Hematopoietic multipotent progenitor cell treated with erythropoietin and hydrocortisone succinate and interleukin-3 and kit ligand, for 15 days (in vitro differentiated cells): ENCODE measurements at regions not wholly inside any gene's neighbourhood (a gene's known extent, or its start where the extent isn't known, plus 50 kb on each side); places are given as distances from the start of the nearest gene placed in this dataset.

ENCODE experiments used
- DNase-seq: peaks from one replicate; pipeline ENCODE4 v3.0.0-alpha.2; 2015; ENCODE audit warnings: low spot score

DNA sequence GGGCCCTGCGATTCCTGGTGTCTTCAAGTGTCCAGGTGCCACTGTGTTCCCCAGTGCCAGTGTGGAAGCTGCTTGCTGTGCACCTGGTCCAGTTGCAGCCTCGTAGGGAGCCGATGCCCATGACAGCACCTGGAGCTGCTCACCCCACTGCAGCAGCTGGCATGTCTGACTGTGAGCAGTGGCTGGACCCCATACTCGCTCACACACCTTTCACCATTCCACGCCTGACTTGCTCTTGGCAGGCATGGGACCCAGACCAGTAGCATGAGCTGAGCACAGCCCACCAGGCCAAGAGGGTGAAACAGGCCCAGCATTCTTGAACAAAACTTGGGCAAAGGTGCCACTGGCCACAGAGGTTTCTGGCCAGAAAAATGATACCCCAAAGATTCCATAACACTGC, 124.5 kb upstream of the THY1 start:
- DNase-seq = no peak

DNA sequence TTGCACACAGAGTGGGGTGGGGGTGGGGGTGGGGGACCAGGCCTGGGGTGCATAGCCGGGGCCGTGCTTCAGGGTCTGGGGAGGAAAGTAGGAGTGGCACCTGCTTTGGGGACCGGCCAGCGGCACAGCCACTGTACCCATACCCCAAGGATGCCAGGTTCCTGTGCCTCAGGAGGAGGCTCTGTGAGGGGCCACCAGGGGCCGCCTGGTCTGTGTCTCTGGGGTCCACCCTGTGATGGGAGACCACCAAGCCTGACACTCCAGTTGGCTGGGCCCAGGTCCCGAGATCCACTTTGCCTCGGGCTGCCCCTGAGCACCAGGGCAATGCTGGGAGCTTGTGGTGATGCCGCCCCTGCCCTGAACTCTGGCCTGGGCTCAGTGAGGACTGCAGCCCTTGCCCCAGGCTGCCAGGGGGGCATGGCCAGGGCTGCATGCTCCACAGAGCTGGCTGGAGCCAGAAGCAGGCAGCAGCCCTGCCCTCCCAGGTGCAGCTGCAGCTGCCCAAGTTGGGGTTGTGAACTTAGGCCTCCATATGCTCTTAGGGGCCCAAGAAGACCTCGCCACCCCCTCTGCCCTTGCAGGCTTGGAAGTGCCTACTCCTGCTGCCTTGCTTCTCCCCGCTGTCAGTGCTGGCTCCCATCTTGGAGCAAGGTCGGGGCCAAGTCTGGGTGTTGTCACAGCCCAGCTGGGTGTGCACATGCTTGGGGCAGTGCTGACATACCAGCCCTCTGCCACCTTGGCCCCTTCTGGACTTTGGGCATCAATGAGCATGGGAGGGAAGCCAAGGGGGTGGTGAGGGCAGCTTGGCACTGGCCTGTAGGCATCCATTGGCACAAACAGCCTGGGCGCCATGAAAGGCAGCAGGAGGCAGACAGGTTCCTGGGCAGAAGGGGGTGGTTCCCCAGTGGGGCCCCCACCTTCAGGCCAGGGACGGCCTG, 123.3 kb upstream of the THY1 start:
- DNase-seq = no peak

DNA sequence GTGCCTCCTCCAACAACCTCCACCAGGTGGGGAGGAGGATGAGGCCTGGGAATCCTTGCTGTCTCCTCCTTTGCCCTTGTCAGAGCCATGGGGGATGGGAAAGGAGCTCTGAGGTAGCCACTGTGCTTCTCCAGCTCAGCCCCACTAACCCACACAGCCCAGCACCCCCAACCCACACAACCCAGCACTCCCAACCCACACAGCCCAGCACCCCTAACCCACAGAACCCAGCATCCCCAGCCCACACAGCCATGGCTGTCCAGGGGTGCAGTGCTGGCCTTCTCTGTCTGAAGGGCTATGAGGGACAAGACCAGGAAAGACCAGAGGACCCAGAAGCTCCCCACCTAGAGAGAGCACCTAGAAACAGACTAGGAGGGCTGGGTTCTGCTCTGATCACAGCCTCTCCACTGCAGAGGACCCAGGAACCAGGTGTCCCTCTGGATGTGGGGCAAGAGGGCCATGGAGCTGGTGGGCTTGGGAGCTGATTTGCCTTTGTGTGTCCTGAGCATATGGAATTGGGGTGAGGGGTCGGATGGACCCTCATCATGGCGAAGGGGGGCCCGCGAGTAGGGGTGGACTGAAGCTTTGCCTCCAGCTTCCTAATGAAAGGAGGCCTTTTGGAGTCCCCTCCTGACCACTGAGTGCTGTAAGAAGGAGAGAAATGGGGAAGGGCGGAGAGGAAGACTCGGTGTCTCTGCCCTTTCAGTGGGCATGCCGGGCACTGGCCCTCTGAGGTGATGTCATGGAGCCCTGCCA, 117.6 kb upstream of the THY1 start:
- no peak for DNase-seq

- no peak for DNase-seq
Observed at GRCh38 chr11:119539583-119539982, 116.6 kb upstream of the THY1 start.

- DNase-seq = no peak
Observed at GRCh38 chr11:119538753-119539152, 115.8 kb upstream of the THY1 start.

- DNase-seq = peak; percentile 11
Observed at GRCh38 chr11:119537306-119538253, 114.6 kb upstream of the THY1 start.

DNA sequence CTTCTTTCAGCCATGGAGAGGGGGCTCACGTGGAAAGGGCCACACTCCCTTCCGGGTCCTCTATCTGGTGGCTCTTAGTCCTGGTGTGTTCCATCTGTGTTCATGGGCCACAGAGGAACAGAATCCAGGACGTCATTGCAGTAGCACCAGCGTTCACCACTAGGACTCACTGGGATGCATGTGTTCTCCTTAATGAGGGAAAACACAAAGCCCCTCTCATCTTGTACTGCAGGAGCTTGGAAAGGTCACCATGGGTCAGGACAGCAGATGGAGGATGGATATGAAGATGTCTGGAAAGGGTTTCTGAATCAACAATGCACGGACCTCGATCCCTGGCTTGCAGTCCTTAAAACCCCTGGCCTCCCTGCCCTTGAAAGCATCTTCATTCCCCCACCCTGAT, 113.8 kb upstream of the THY1 start:
- no peak for DNase-seq

GRCh38 chr11:119533921-119534736, 111.2 kb upstream of the THY1 start:
- peak; percentile 52 for DNase-seq

DNA sequence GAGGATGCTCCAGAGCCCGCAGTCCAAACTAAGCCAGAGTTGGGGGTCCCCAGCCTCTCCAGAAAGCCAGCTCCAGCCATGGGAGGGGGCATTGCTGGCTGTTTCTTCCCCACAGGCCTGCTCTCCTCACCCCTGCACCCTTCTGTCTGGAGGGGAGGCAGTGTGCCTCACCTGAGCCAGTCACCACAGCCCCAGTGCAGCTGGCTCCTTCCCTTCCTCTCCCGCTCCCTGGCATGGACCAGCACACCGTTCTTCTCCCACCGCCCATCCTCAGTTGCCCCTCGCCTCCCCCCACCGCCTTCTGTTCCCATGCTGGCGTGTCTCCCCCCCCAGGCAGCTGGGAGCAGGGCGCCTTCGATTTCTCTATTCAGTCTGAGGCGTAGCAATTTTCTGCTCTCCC, 110.5 kb upstream of the THY1 start:
- DNase-seq = no peak

DNA sequence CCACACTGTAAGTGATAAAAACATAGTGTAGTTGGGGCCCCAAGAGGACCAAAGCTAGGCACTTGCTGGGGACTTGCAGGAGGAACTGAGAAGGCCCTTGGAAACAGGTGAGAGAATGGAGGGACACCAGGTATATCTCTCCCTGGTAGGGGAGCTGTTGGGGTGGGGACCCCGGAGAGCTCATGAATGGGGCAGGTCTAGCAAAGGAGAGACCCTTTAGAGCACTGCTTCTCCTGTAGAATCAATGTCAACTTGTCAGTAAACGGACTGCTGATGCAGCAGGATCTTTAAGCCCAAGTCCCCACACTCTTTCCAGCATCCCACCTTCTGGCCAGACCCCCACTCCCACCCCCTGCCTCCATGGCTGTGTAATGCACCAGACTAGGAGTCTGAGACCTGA, 109.6 kb upstream of the THY1 start:
- DNase-seq = no peak

- DNase-seq = no peak
Observed at GRCh38 chr11:119531623-119532022, 108.7 kb upstream of the THY1 start.

- DNase-seq = no peak
Observed at GRCh38 chr11:119531056-119531455, 108.1 kb upstream of the THY1 start.

DNA sequence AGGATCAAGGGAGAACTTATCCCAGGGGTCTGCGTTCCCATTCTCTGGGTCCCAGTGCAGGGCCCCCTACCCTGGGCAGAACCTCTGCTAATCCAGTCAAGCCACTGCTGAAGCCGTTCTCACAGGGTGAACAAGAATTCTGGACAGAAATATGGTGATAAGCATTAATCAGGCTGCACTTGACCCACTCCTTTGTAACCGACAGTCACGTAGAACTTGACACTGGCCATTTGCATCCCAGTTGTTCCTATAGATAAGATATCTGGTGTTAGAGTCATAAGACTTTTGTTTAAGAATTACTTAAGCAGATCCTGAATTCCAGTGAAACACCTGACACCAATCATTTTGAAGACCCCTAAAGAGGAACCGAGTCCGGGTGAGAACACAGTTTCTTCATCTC, 107.5 kb upstream of the THY1 start:
- no peak for DNase-seq

DNA sequence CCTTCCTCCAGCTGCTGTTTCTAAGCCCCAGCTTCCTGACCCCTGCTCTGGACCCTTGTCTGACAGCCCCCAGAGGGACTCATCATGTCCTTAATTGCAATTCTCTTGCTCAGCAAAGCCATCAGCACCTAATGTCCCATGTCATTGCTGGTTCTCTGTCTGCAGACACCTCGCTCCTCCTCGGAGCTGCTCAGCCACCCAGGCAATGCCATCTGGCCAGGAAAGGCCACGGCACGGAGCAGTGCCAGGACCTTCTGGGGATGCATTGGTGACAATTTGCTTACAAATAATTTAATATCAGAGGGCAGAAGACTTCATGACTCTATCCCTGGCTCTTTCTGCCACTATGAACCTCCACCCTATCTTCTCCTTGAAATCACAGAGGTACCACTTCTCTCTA, 107.0 kb upstream of the THY1 start:
- no peak for DNase-seq

- no peak for DNase-seq
Observed at GRCh38 chr11:119529063-119529845, 106.3 kb upstream of the THY1 start.

- DNase-seq = no peak
Observed at GRCh38 chr11:119525867-119526196, 102.9 kb upstream of the THY1 start.

DNA sequence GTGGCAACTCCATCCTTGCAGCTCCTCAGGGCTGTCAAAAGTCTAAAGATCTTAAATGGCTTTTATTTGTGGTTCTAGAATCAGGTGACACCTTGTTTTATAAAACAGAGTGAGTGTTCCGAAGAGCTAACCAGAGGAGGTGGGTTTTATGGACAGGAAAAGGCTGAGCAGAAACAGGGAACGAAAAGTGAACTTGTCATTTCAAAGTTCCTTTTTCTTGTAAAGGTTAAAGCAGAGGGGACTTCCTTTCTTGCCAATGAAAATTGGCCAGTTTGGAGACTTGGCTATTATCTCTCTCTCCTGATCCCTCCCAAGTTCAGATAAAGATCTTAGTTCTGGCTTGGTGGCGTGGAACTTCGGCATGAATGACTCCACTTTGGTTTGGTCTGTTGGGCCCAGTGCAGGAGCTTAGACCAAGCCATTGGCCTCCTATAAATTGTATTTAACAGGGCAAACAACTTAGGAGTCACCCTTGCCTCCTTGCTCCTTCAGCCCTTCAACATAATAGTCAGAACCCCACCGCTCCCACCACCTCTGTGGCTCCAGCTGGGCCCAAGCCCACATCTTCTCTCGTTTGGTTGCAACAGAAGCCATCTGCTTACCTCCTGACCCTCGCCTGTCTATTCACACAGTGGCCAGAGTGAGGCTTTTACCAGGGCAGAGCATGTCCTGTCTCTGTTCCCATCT, 102.4 kb upstream of the THY1 start:
- DNase-seq = no peak

DNA sequence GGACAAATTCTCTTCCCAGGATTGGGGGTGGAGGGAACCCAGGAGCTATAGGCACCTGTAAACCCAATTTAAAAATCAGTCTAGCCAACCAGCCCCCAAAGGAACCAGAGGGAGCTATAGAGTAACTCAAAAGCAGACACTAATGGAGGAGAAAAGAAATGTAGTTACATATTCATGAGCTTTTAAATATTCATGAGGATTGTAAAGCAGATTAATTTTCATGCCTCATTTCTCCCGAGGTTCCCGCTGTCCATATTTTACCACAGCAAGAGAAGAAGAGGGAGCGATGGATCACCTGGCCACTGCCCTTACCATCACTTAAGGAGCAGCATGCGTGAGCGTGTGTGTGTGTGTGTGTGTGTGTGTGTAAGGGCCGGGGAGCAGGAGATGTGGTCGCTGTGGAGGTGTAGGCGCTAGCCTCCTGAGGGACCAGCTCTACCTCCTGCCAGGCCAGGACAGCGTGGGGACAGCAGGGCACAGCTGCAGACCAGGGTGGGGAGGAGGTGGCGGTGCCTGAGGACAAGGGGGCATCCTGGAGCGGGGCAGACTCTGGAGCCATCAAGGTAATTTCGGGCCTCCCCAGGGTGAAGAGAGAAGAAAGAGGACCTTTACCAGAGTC, 100.7 kb upstream of the THY1 start:
- no peak for DNase-seq

GRCh38 chr11:119522609-119523008, 99.6 kb upstream of the THY1 start:
- DNase-seq = no peak

DNA sequence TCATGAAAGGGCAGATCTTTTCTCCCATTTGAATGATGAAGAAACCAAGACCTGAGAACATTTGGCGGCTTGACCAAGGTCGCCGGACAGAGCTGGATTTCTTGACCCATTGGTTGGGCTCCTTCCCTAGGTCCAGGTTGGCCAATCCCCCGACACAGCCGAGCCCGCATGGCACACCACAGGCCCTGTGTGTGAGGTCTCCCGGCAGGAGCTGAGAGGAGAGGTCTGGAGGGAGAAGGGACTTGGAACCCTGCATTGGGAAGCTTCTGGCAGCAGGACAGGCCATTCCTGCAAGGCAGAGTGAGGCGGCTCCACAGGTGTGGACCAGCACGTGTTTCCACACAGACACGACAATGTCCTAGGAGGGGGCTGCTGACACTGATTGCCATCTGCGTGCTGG, 98.6 kb upstream of the THY1 start:
- DNase-seq = no peak
